Effector memory CD8-positive, alpha-beta T cell (primary cell): ENCODE measurements at regions not wholly inside any gene's neighbourhood (a gene's known extent, or its start where the extent isn't known, plus 50 kb on each side); places are given as distances from the start of the nearest gene placed in this dataset.
"Not testable (repeated sequence)": the region's sequence is repeated elsewhere in the genome, so short reads cannot be mapped to it uniquely, and the experiment has no call there.

ENCODE experiments used
- ATAC-seq: fragments of 150-1000 bp; cut with Tn5 transposase; replicated peaks from 2 replicates; pipeline ENCODE4 v1.10.0; 2021; ENCODE audit warnings: mild to moderate bottlenecking, moderate library complexity
- DNase-seq, 3 experiments: peaks; one replicate each; pipeline ENCODE4 v3.0.0; 2021
- H3K27ac Mint-ChIP-seq, 2 donors: one replicate each; pipeline ENCODE4 v1.8.0; 2022; ENCODE audit warnings: mild to moderate bottlenecking in 2 of 2, mixed read lengths in 2 of 2, moderate library complexity in 2 of 2
- H3K27me3 Mint-ChIP-seq, 2 donors: one replicate each; pipeline ENCODE4 v1.8.0; 2022; ENCODE audit warnings: mixed read lengths in 2 of 2
- H3K36me3 Mint-ChIP-seq: one replicate; pipeline ENCODE4 v1.8.0; 2022; ENCODE audit warnings: mild to moderate bottlenecking, moderate library complexity, mixed read lengths; ENCODE audit not compliant: insufficient read depth
- H3K4me1 Mint-ChIP-seq, 2 donors: one replicate each; pipeline ENCODE4 v1.8.0; 2022; ENCODE audit warnings: low read depth in 2 of 2, mixed read lengths in 2 of 2
- H3K4me3 Mint-ChIP-seq, 2 donors: one replicate each; pipeline ENCODE4 v1.8.0; 2022; ENCODE audit warnings: mild to moderate bottlenecking in 2 of 2, mixed read lengths in 2 of 2, moderate library complexity in 2 of 2
- H3K9me3 Mint-ChIP-seq, 2 donors: one replicate each; pipeline ENCODE4 v1.8.0; 2022; ENCODE audit warnings: mixed read lengths in 2 of 2

DNA sequence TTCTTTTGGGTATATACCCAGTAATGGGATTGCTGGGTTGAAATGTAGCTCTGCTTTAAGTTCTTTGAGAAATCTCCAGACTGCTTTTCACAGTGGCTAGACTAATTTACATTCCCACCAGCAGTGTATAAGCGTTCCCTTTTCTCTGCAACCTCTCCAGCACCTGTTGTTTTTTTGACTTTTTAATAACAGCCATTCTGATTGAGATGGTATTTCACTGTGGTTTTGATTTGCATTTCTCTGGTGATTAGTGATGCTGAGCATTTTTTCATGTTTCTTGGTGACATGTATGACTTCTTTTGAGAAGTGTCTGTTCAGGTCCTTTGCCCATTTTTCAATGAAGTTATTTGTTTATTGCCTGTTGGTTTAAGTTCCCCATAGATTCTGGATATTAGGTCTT, 87.1 kb upstream of the TSC22D2 start:
- H3K4me3 Mint-ChIP-seq, ATAC-seq, H3K27ac Mint-ChIP-seq, DNase-seq, H3K9me3 Mint-ChIP-seq, H3K36me3 Mint-ChIP-seq, H3K4me1 Mint-ChIP-seq: not testable (repeated sequence)
- peaks cover 34 to 50% of the 10 kb centered on the region in 2 donors for H3K27me3 Mint-ChIP-seq

DNA sequence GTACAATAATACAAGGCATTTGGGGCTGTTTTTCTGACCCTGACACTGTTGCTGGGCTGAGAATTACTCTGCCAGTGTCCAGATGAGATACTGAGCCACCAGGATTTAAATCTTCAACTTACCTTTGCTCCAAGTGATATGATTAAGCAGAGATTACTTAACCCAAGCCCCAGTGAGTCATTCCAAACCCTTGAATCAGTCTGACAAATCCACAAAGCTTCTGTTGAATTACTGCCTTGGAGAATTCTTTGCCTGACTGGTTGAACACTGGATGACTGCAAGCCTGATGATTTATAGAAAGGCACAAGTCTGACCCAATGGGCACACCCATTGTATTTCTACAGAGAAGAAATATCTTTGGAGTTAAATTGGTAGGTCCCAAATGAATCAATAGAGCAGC, 88.2 kb upstream of the TSC22D2 start:
- Mint-ChIP-seq H3K4me1 (no peaks in the 10 kb centered on the region), H3K36me3 (no peaks in the 10 kb centered on the region), H3K4me3 (no peak overlapping the region), H3K9me3 (no peaks in the 10 kb centered on the region), H3K27ac (no peak overlapping the region), H3K27me3 (peaks cover 38 to 50% of the 10 kb centered on the region in 2 donors)
- DNase-seq (no peak), ATAC-seq (no peak)

DNA sequence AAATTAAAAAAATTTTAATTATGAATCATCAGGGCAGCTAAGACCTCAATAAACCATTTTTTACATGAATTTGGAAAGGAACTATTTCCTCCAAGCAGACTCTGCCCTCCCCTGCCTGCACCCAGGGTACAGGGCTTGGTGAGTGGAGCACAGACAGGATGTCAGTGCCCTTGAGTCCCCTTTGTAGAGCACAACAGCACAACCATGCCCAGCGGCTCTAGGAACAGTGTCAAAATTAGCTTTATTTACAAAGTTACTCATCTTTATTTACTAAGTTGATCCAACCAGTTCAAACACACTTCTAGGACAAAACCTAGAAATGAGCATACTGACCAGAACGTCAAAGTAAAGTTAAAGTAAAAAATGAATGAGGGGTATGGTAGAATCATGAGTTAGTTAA, 90.6 kb upstream of the TSC22D2 start:
- Mint-ChIP-seq H3K27ac (no peak overlapping the region), H3K4me1 (no peaks in the 10 kb centered on the region), H3K4me3 (no peak overlapping the region), H3K9me3 (no peaks in the 10 kb centered on the region), H3K27me3 (peaks cover 54 to 57% of the 10 kb centered on the region in 2 donors), H3K36me3 (no peaks in the 10 kb centered on the region)
- ATAC-seq = no peak
- no peak for DNase-seq

DNA sequence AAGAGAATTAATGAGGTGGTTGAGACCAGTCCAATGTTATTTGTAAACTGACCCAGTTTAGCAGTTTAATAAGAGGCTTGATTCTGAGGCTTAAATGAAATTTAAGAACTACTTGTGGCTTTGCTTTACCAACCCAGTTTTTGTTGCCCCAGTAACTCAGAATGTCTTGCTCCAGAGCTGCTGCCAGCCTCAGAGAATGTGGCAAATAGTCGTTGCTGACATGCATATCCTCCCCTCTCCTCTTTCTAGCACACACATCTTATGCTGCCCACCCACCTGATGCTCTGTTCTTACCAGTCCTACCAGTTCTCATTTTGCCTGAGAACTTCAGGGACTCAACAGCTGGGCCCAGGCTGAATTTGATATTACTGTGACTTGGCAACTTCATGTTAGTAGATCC, 92.4 kb upstream of the TSC22D2 start:
- Mint-ChIP-seq H3K27me3 (peaks cover 45 to 58% of the 10 kb centered on the region in 2 donors), H3K36me3 (no peaks in the 10 kb centered on the region), H3K9me3 (no peaks in the 10 kb centered on the region), H3K4me1 (no peaks in the 10 kb centered on the region), H3K4me3 (no peak overlapping the region), H3K27ac (no peak overlapping the region)
- DNase-seq (no peak), ATAC-seq (no peak)

DNA sequence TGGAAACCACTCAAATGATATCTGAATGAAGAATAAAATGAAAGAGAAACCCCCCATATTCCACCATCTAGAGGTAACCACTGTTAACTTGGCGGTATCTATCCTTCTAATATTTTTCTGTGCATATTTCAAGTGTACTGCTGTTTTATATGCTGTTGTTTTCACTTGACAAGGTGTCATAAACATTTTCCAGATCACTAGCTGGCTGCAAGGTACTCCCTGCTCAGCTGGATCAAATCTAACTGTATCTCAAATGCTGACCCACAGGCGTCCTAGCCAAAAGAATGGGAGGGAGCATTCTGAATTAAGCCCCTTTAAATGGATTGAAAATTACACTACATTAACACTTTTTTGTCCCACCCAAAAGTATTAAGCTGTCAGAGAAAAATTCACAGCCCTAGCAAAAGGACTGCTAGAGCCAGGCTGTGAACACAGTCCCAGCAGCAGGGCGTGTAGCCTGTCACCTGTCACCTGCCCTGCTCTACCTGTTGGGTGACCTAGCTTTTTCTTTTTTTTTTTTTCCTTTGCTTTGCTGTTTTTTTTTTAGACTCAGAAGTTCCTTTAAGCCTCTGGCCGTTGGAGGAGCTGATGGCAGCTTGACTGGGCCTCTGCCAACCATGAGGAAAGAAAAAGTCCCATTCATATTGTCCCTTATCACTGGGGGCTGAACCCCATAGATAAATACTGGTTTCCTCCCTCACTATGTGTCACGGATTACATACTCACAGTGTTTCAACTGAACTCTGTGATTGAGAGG, 93.7 kb upstream of the TSC22D2 start:
- Mint-ChIP-seq H3K27ac (no peak overlapping the region), H3K4me1 (no peaks in the 10 kb centered on the region), H3K36me3 (no peaks in the 10 kb centered on the region), H3K4me3 (no peak overlapping the region), H3K27me3 (peaks cover 45 to 63% of the 10 kb centered on the region in 2 donors), H3K9me3 (no peaks in the 10 kb centered on the region)
- DNase-seq (no peak), ATAC-seq (no peak)

DNA sequence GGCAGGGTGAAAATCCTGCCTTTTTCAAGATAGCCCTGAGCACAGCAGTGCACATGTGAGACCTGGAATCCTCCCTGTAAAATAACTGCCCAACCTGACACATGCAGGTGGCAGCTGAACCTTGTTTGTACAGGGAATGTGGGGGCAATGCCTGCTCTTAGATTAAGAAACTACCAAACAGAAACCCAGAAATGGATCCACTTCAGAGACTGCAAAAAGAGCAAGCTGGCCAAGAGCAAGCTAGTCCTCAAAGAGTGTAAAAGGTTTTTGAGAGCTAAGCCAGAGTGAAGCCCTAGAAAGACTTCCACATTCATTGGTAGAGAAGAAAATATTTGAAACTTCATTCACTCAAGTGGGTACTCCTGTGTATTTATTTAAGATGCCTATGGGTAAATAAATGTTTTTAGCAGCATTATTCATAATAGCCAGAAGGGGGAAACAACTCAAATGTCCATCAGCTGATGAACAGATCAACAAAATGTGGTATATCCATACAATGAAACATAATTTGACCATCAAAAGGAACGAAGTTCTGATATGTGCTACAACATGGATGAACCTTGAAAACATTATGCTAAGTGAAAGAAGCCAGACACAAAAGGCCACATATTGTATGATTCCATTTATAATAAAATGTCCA, 96.0 kb upstream of the TSC22D2 start:
- DNase-seq (no peak), ATAC-seq (no peak)
- Mint-ChIP-seq H3K4me1 (no peaks in the 10 kb centered on the region), H3K9me3 (no peaks in the 10 kb centered on the region), H3K27ac (no peak overlapping the region), H3K4me3 (no peak overlapping the region), H3K27me3 (peaks cover 58 to 70% of the 10 kb centered on the region in 2 donors), H3K36me3 (no peaks in the 10 kb centered on the region)

- no peaks in the 10 kb centered on the region for H3K36me3 Mint-ChIP-seq
- H3K27ac Mint-ChIP-seq = no peak overlapping the region
- ATAC-seq = no peak
- no peak for DNase-seq
- no peaks in the 10 kb centered on the region for H3K9me3 Mint-ChIP-seq
- no peaks in the 10 kb centered on the region for H3K4me1 Mint-ChIP-seq
- peaks cover 51 to 68% of the 10 kb centered on the region in 2 donors for H3K27me3 Mint-ChIP-seq
- no peak overlapping the region for H3K4me3 Mint-ChIP-seq
Measured at GRCh38 chr3:150311156-150311555, 96.9 kb upstream of the TSC22D2 start.

- no peak for ATAC-seq
- no peak for DNase-seq
- H3K27me3 Mint-ChIP-seq = peaks cover 51 to 57% of the 10 kb centered on the region in 2 donors
- no peak overlapping the region for H3K27ac Mint-ChIP-seq
- H3K4me1 Mint-ChIP-seq = no peaks in the 10 kb centered on the region
- no peaks in the 10 kb centered on the region for H3K9me3 Mint-ChIP-seq
- no peaks in the 10 kb centered on the region for H3K36me3 Mint-ChIP-seq
- no peak overlapping the region for H3K4me3 Mint-ChIP-seq
Measured at GRCh38 chr3:150309557-150309956, 98.5 kb upstream of the TSC22D2 start.

DNA sequence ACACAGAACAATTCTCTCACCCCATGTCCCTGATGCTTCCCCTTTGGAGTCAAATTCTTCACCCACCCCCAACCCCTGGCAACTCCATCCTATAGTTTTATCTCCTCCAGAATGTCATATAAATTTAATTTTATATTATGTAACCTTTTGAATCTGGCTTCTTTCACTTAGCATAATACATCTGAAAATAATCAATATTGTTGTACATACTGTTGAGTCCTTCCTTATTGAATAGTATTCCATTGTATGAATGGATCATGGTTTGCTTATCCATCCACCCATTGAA, 98.9 kb upstream of the TSC22D2 start:
- H3K36me3 Mint-ChIP-seq = no peaks in the 10 kb centered on the region
- peaks cover 49 to 55% of the 10 kb centered on the region in 2 donors for H3K27me3 Mint-ChIP-seq
- no peak overlapping the region for H3K4me3 Mint-ChIP-seq
- H3K27ac Mint-ChIP-seq = no peak overlapping the region
- H3K4me1 Mint-ChIP-seq = no peaks in the 10 kb centered on the region
- no peak for DNase-seq
- H3K9me3 Mint-ChIP-seq = no peaks in the 10 kb centered on the region
- ATAC-seq = no peak

- Mint-ChIP-seq H3K27ac (no peak overlapping the region), H3K4me1 (no peaks in the 10 kb centered on the region), H3K4me3 (no peak overlapping the region), H3K36me3 (no peaks in the 10 kb centered on the region), H3K27me3 (peaks cover 48 to 52% of the 10 kb centered on the region in 2 donors), H3K9me3 (no peaks in the 10 kb centered on the region)
- no peak for ATAC-seq
- DNase-seq = no peak
Measured at GRCh38 chr3:150308481-150309256, 99.4 kb upstream of the TSC22D2 start.

- Mint-ChIP-seq H3K9me3 (no peaks in the 10 kb centered on the region), H3K36me3 (no peaks in the 10 kb centered on the region), H3K4me3 (no peak overlapping the region), H3K4me1 (no peaks in the 10 kb centered on the region), H3K27me3 (peaks cover 46 to 48% of the 10 kb centered on the region in 2 donors), H3K27ac (no peak overlapping the region)
- DNase-seq (no peak), ATAC-seq (no peak)
Measured at GRCh38 chr3:150308037-150308319, 100.1 kb upstream of the TSC22D2 start.

GRCh38 chr3:150307311-150308036, 100.6 kb upstream of the TSC22D2 start:
- no peak overlapping the region for H3K4me3 Mint-ChIP-seq
- H3K27me3 Mint-ChIP-seq = peaks cover 46 to 48% of the 10 kb centered on the region in 2 donors
- no peaks in the 10 kb centered on the region for H3K4me1 Mint-ChIP-seq
- no peaks in the 10 kb centered on the region for H3K9me3 Mint-ChIP-seq
- no peak overlapping the region for H3K27ac Mint-ChIP-seq
- H3K36me3 Mint-ChIP-seq = no peaks in the 10 kb centered on the region
- DNase-seq (no peak), ATAC-seq (no peak)

DNA sequence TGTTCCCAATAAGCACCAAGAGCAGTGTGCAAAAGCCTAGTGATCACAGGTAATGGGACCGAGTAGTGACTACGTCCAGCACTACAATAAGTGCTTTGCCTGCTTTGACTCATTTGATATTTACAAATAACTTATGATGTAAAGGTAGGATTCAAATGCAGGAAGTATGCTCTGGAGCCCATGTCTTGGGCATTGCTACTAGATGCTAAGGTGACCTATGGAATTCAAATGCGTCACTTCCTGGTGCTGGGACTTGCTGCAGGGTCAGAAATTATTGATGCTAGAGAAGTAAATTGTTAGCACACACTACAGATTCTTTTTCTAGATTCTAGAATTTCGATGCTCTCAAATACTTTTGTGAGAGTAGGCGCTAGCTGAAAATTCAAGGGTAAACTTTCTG, 101.2 kb upstream of the TSC22D2 start:
- Mint-ChIP-seq H3K36me3 (no peaks in the 10 kb centered on the region), H3K27ac (no peak overlapping the region), H3K27me3 (peaks cover 47 to 50% of the 10 kb centered on the region in 2 donors), H3K4me3 (no peak overlapping the region), H3K9me3 (no peaks in the 10 kb centered on the region), H3K4me1 (no peaks in the 10 kb centered on the region)
- ATAC-seq (no peak), DNase-seq (no peak)
